Esophagus squamous epithelium (tissue), 4 donors: ENCODE measurements at regions not wholly inside any gene's neighbourhood (a gene's known extent, or its start where the extent isn't known, plus 50 kb on each side); places are given as distances from the start of the nearest gene placed in this dataset.

Experiments used
- CTCF ChIP-seq, 6 experiments: fragments of 450-650 bp in 4 of 6; fragments of 200-600 bp in 2 of 6; sonication (generic) in 2 of 6; IDR thresholded peaks; one replicate each; pipeline ENCODE4 v1.5.1; 2016 to 2019; ENCODE audit warnings: antibody characterized with exemption in 6 of 6, mild to moderate bottlenecking in 4 of 6, moderate library complexity in 4 of 6
- POLR2A ChIP-seq, 4 donors: fragments of 450-650 bp; IDR thresholded peaks; one replicate each; pipeline ENCODE4 v1.6.1; 2017; ENCODE audit warnings: antibody characterized with exemption in 4 of 4, mild to moderate bottlenecking in 4 of 4, moderate library complexity in 3 of 4

- TF ChIP-seq CTCF (IDR thresholded peaks at IDR 0.05) (no peak), POLR2A (IDR thresholded peaks at IDR 0.05) (no peak)
These were observed 418.7 kb downstream of the CBLN4 start for GRCh38 chr20:55586610-55587009.
